ENCODE measurements at regions not wholly inside any gene's neighbourhood (a gene's known extent, or its start where the extent isn't known, plus 50 kb on each side); places are given as distances from the start of the nearest gene placed in this dataset.

GRCh38 chr20:7667194-7667593 is 273.1 kb downstream of the HAO1 start:
- DNase-seq (ENCODE audit: extremely low spot score), result no peak
- CTCF ChIA-PET, result no interaction called here
- TF ChIP-seq LEF1 (IDR thresholded peaks at IDR 0.05; ENCODE audit: borderline replicate concordance), result no peak
- TF ChIP-seq CTBP1 (IDR thresholded peaks at IDR 0.05; ENCODE audit: borderline replicate concordance), result no peak
- TF ChIP-seq FOXM1 (IDR thresholded peaks at IDR 0.05; ENCODE audit: borderline replicate concordance), result no peak
- TF ChIP-seq SP1 (IDR thresholded peaks at IDR 0.05), result no peak
- no peak for TF ChIP-seq ELF4 (IDR thresholded peaks at IDR 0.05)
- TF ChIP-seq SUZ12 (IDR thresholded peaks at IDR 0.05), result no peak
- no peak for TF ChIP-seq L3MBTL2 (conservative IDR thresholded peaks at IDR 0.05)
- TF ChIP-seq TARDBP (IDR thresholded peaks at IDR 0.05), result no peak
- no peak for TF ChIP-seq ARNT (IDR thresholded peaks at IDR 0.05)
- TF ChIP-seq BHLHE40 (IDR thresholded peaks at IDR 0.05; ENCODE audit: borderline replicate concordance), result no peak
- no peak for TF ChIP-seq ZNF384 (IDR thresholded peaks at IDR 0.05)
- no peak for TF ChIP-seq HDGF (IDR thresholded peaks at IDR 0.05; ENCODE audit: borderline replicate concordance)
- no peak for TF ChIP-seq FOXK2 (IDR thresholded peaks at IDR 0.05)
- no peak for TF ChIP-seq PKNOX1 (IDR thresholded peaks at IDR 0.05)
- no peak for TF ChIP-seq FOXA1 (IDR thresholded peaks at IDR 0.05)
- POLR2A ChIA-PET, result no interaction called here

- ChIA-PET POLR2A (no interaction called here), CTCF (no interaction called here)
- DNase-seq (ENCODE audit: extremely low spot score), result no peak
- TF ChIP-seq FOXA1 (IDR thresholded peaks at IDR 0.05) (no peak), L3MBTL2 (conservative IDR thresholded peaks at IDR 0.05) (no peak), SUZ12 (IDR thresholded peaks at IDR 0.05) (no peak), ARNT (IDR thresholded peaks at IDR 0.05) (no peak), BHLHE40 (IDR thresholded peaks at IDR 0.05; ENCODE audit: borderline replicate concordance) (no peak), NFRKB (IDR thresholded peaks at IDR 0.05) (no peak), PKNOX1 (IDR thresholded peaks at IDR 0.05) (no peak), FOXK2 (IDR thresholded peaks at IDR 0.05) (no peak), SP1 (IDR thresholded peaks at IDR 0.05) (no peak), TARDBP (IDR thresholded peaks at IDR 0.05) (no peak), FOXM1 (IDR thresholded peaks at IDR 0.05; ENCODE audit: borderline replicate concordance) (no peak), LEF1 (IDR thresholded peaks at IDR 0.05; ENCODE audit: borderline replicate concordance) (no peak), HDGF (IDR thresholded peaks at IDR 0.05; ENCODE audit: borderline replicate concordance) (no peak), CTBP1 (IDR thresholded peaks at IDR 0.05; ENCODE audit: borderline replicate concordance) (no peak), ZNF384 (IDR thresholded peaks at IDR 0.05) (no peak), ELF4 (IDR thresholded peaks at IDR 0.05) (no peak)
Measured at GRCh38 chr20:7672571-7672970, 267.7 kb downstream of the HAO1 start.

- ChIA-PET CTCF (no interaction called here), POLR2A (no interaction called here)
- TF ChIP-seq ELF4 (IDR thresholded peaks at IDR 0.05), result no peak
- no peak for TF ChIP-seq SUZ12 (IDR thresholded peaks at IDR 0.05)
- TF ChIP-seq SP1 (IDR thresholded peaks at IDR 0.05), result no peak
- TF ChIP-seq BHLHE40 (IDR thresholded peaks at IDR 0.05; ENCODE audit: borderline replicate concordance), result no peak
- TF ChIP-seq ZNF384 (IDR thresholded peaks at IDR 0.05), result no peak
- no peak for TF ChIP-seq L3MBTL2 (conservative IDR thresholded peaks at IDR 0.05)
- TF ChIP-seq TARDBP (IDR thresholded peaks at IDR 0.05), result no peak
- no peak for TF ChIP-seq FOXA1 (IDR thresholded peaks at IDR 0.05)
- no peak for TF ChIP-seq PKNOX1 (IDR thresholded peaks at IDR 0.05)
- no peak for TF ChIP-seq HDGF (IDR thresholded peaks at IDR 0.05; ENCODE audit: borderline replicate concordance)
- TF ChIP-seq FOXM1 (IDR thresholded peaks at IDR 0.05; ENCODE audit: borderline replicate concordance), result no peak
- no peak for TF ChIP-seq ARNT (IDR thresholded peaks at IDR 0.05)
- no peak for DNase-seq (ENCODE audit: extremely low spot score)
Measured at GRCh38 chr20:7673841-7674240, 266.4 kb downstream of the HAO1 start.

GRCh38 chr20:7682916-7683315 is 257.3 kb downstream of the HAO1 start:
- ChIA-PET CTCF (no interaction called here), POLR2A (no interaction called here)
- DNase-seq (ENCODE audit: extremely low spot score), result no peak
- TF ChIP-seq PKNOX1 (IDR thresholded peaks at IDR 0.05) (no peak), ELF4 (IDR thresholded peaks at IDR 0.05) (no peak), ARNT (IDR thresholded peaks at IDR 0.05) (no peak), TARDBP (IDR thresholded peaks at IDR 0.05) (no peak), BHLHE40 (IDR thresholded peaks at IDR 0.05; ENCODE audit: borderline replicate concordance) (no peak), NFRKB (IDR thresholded peaks at IDR 0.05) (no peak), FOXK2 (IDR thresholded peaks at IDR 0.05) (no peak), LEF1 (IDR thresholded peaks at IDR 0.05; ENCODE audit: borderline replicate concordance) (no peak), SP1 (IDR thresholded peaks at IDR 0.05) (no peak)

- no peak for TF ChIP-seq SUZ12 (IDR thresholded peaks at IDR 0.05)
- TF ChIP-seq CTBP1 (IDR thresholded peaks at IDR 0.05; ENCODE audit: borderline replicate concordance), result no peak
- TF ChIP-seq HDGF (IDR thresholded peaks at IDR 0.05; ENCODE audit: borderline replicate concordance), result no peak
- TF ChIP-seq FOXK2 (IDR thresholded peaks at IDR 0.05), result no peak
- no peak for TF ChIP-seq NFRKB (IDR thresholded peaks at IDR 0.05)
- no peak for TF ChIP-seq SP1 (IDR thresholded peaks at IDR 0.05)
- no peak for TF ChIP-seq TARDBP (IDR thresholded peaks at IDR 0.05)
- no peak for TF ChIP-seq FOXA1 (IDR thresholded peaks at IDR 0.05)
- TF ChIP-seq LEF1 (IDR thresholded peaks at IDR 0.05; ENCODE audit: borderline replicate concordance), result no peak
- no peak for TF ChIP-seq PKNOX1 (IDR thresholded peaks at IDR 0.05)
- no peak for TF ChIP-seq ARNT (IDR thresholded peaks at IDR 0.05)
- no peak for TF ChIP-seq FOXM1 (IDR thresholded peaks at IDR 0.05; ENCODE audit: borderline replicate concordance)
- no peak for TF ChIP-seq BHLHE40 (IDR thresholded peaks at IDR 0.05; ENCODE audit: borderline replicate concordance)
- TF ChIP-seq ZNF384 (IDR thresholded peaks at IDR 0.05), result no peak
- no peak for TF ChIP-seq L3MBTL2 (conservative IDR thresholded peaks at IDR 0.05)
- TF ChIP-seq ELF4 (IDR thresholded peaks at IDR 0.05), result no peak
- CTCF ChIA-PET, result no interaction called here
- DNase-seq (ENCODE audit: extremely low spot score), result no peak
- POLR2A ChIA-PET, result no interaction called here
Measured at GRCh38 chr20:7687065-7687464, 253.2 kb downstream of the HAO1 start.
